ENCODE measurements at regions not wholly inside any gene's neighbourhood (a gene's known extent, or its start where the extent isn't known, plus 50 kb on each side); places are given as distances from the start of the nearest gene placed in this dataset.

- TF ChIP-seq, protein P1, sequence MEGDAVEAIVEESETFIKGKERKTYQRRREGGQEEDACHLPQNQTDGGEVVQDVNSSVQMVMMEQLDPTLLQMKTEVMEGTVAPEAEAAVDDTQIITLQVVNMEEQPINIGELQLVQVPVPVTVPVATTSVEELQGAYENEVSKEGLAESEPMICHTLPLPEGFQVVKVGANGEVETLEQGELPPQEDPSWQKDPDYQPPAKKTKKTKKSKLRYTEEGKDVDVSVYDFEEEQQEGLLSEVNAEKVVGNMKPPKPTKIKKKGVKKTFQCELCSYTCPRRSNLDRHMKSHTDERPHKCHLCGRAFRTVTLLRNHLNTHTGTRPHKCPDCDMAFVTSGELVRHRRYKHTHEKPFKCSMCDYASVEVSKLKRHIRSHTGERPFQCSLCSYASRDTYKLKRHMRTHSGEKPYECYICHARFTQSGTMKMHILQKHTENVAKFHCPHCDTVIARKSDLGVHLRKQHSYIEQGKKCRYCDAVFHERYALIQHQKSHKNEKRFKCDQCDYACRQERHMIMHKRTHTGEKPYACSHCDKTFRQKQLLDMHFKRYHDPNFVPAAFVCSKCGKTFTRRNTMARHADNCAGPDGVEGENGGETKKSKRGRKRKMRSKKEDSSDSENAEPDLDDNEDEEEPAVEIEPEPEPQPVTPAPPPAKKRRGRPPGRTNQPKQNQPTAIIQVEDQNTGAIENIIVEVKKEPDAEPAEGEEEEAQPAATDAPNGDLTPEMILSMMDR (conservative IDR thresholded peaks at IDR 0.05; ENCODE audit: low read depth, low read length) = no peak
- no peak for DNase-seq (ENCODE audit: low read depth)
- no peak overlapping the region for H3K4me3 ChIP-seq (ENCODE audit: low read depth, low read length)
Measured at GRCh38 chr15:29437888-29438702, 168.5 kb upstream of the NSMCE3 start.

DNA sequence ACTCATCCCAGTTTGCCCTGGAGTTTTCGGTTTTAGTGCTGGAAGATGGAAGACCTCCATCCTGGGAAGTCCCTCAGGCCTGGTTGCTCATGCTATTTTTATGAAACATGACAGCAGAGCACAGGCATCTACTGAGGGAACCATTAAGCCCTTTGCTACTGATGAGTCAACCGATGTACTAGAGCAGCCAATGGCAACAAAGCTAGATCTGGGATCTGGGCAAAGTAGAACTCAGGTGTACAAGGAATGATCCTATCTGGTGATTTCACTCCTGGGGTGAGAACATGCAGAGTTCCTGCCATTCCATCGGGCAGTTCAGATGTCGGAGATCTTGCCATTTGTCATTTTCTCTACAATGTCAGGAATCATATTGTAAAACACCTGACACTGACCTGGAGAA is 166.2 kb upstream of the NSMCE3 start:
- no peak overlapping the region for H3K4me3 ChIP-seq (ENCODE audit: low read depth, low read length)
- TF ChIP-seq, protein P1 (conservative IDR thresholded peaks at IDR 0.05; ENCODE audit: low read depth, low read length) = no peak
- no peak for DNase-seq (ENCODE audit: low read depth)

- TF ChIP-seq, protein P1 (conservative IDR thresholded peaks at IDR 0.05; ENCODE audit: low read depth, low read length) = no peak
- DNase-seq (ENCODE audit: low read depth) = no peak
Measured at GRCh38 chr15:29434280-29434679, 164.7 kb upstream of the NSMCE3 start.

DNA sequence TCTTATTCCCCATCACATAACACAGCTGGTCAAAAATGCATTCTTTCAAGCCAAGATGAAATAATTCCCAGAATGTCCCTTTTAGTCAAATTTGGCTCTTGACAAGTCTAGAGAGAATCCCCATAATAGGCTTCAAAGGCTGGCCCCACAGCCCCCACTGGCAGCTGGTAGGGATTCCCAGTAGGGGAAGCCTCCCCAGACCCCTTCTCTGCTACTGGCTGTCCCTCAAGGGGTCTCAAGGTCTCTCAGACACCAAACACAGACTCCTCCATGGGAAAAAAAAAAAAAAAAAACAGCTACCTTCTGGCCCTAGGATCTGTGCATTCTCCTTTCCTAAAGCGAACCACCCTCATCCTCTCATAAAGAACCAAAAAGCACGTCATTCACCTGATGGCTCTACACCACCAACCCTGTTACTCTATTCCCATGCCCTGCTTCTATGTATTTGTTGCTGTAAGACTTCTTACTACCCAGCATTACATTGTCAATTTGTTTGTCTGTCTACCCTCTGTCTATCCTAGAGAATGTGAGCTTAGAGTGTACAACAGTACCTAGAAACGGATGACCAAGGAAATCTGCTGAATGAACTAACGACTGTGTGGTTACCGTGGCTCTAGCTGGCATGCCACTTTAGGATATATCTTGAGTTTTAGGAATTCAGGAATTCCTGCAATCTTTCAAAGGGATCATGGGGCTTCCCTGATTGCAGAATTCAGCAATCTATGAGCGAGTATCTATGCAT is 164.1 kb upstream of the NSMCE3 start:
- no peak for DNase-seq (ENCODE audit: low read depth)
- no peak overlapping the region for H3K4me3 ChIP-seq (ENCODE audit: low read depth, low read length)
- TF ChIP-seq, protein P1 (conservative IDR thresholded peaks at IDR 0.05; ENCODE audit: low read depth, low read length) = no peak

More at GRCh38 chr15:29434280-29434679, 164.7 kb upstream of the NSMCE3 start:
- H3K4me3 ChIP-seq (ENCODE audit: low read depth, low read length) = no peak overlapping the region

GRCh38 chr15:29433050-29433318 is 163.4 kb upstream of the NSMCE3 start:
- TF ChIP-seq, protein P1 (conservative IDR thresholded peaks at IDR 0.05; ENCODE audit: low read depth, low read length) = no peak
- DNase-seq (ENCODE audit: low read depth) = no peak

GRCh38 chr15:29432191-29433049 is 162.8 kb upstream of the NSMCE3 start:
- no peak for DNase-seq (ENCODE audit: low read depth)
- no peak overlapping the region for H3K4me3 ChIP-seq (ENCODE audit: low read depth, low read length)
- TF ChIP-seq, protein P1 (conservative IDR thresholded peaks at IDR 0.05; ENCODE audit: low read depth, low read length) = no peak

More at GRCh38 chr15:29433050-29433318, 163.4 kb upstream of the NSMCE3 start:
- H3K4me3 ChIP-seq (ENCODE audit: low read depth, low read length) = no peak overlapping the region
